ENCODE measurements at regions not wholly inside any gene's neighbourhood (a gene's known extent, or its start where the extent isn't known, plus 50 kb on each side); places are given as distances from the start of the nearest gene placed in this dataset.

GRCh38 chr5:160485364-160485969 is 63.8 kb downstream of the PTTG1 start:
- no peak for TF ChIP-seq CTCF (IDR thresholded peaks at IDR 0.05)
- TF ChIP-seq POLR2AphosphoS5 (IDR thresholded peaks at IDR 0.05; ENCODE audit: insufficient read depth in 1 of 2, low read depth in 1 of 2), result no peak
